GM21717 (cell line): ENCODE measurements at regions not wholly inside any gene's neighbourhood (a gene's known extent, or its start where the extent isn't known, plus 50 kb on each side); places are given as distances from the start of the nearest gene placed in this dataset.

ENCODE experiments used
- ATAC-seq: cut with Tn5 transposase; IDR thresholded peaks from one replicate; pipeline ENCODE4 v1.9.1; 2021; ENCODE audit warnings: mild to moderate bottlenecking, moderate library complexity; ENCODE audit not compliant: unreplicated experiment

- no peak for ATAC-seq
These were observed 191.9 kb upstream of the FN1 start for GRCh38 chr2:215627771-215628170.

- ATAC-seq, result no peak
These were observed 191.0 kb upstream of the FN1 start for GRCh38 chr2:215626812-215627281.

GRCh38 chr2:215626063-215626462, 190.2 kb upstream of the FN1 start:
- ATAC-seq, result no peak

GRCh38 chr2:215625207-215625606, 189.3 kb upstream of the FN1 start:
- ATAC-seq, result no peak

- ATAC-seq, result no peak
These were observed 188.6 kb upstream of the FN1 start for GRCh38 chr2:215624423-215624829.

GRCh38 chr2:215622837-215623236, 187.0 kb upstream of the FN1 start:
- no peak for ATAC-seq

- no peak for ATAC-seq
These were observed 185.5 kb upstream of the FN1 start for GRCh38 chr2:215621381-215621780.

GRCh38 chr2:215620528-215620927, 184.7 kb upstream of the FN1 start:
- no peak for ATAC-seq

GRCh38 chr2:215619989-215620388, 184.1 kb upstream of the FN1 start:
- no peak for ATAC-seq

- no peak for ATAC-seq
These were observed 183.4 kb upstream of the FN1 start for GRCh38 chr2:215619022-215619958.

GRCh38 chr2:215618145-215618544, 182.3 kb upstream of the FN1 start:
- ATAC-seq, result no peak

- no peak for ATAC-seq
These were observed 181.4 kb upstream of the FN1 start for GRCh38 chr2:215617060-215617824.

- ATAC-seq, result no peak
These were observed 179.9 kb upstream of the FN1 start for GRCh38 chr2:215615803-215616174.

GRCh38 chr2:215615067-215615802, 179.4 kb upstream of the FN1 start:
- ATAC-seq, result no peak

- no peak for ATAC-seq
These were observed 178.4 kb upstream of the FN1 start for GRCh38 chr2:215614296-215614695.

- ATAC-seq, result no peak
These were observed 178.0 kb upstream of the FN1 start for GRCh38 chr2:215613888-215614287.

- no peak for ATAC-seq
These were observed 177.4 kb upstream of the FN1 start for GRCh38 chr2:215613280-215613679.

- ATAC-seq, result no peak
These were observed 176.9 kb upstream of the FN1 start for GRCh38 chr2:215612786-215613185.

GRCh38 chr2:215611609-215612386, 175.9 kb upstream of the FN1 start:
- ATAC-seq, result no peak
